ENCODE measurements at regions not wholly inside any gene's neighbourhood (a gene's known extent, or its start where the extent isn't known, plus 50 kb on each side); places are given as distances from the start of the nearest gene placed in this dataset.

GRCh38 chr3:81198216-81198615 is 563.2 kb downstream of the GBE1 start:
- CTCF ChIA-PET, result no interaction called here
- FAIRE-seq, result no peak

GRCh38 chr3:81197386-81197785 is 564.1 kb downstream of the GBE1 start:
- TF ChIP-seq NFE2L2 (conservative IDR thresholded peaks at IDR 0.05; ENCODE audit: low read length) (no peak), ZNF302 (CRISPR knock-in tag; IDR thresholded peaks at IDR 0.05) (no peak), REST (IDR thresholded peaks at IDR 0.05) (no peak), CHD2 (IDR thresholded peaks at IDR 0.05; ENCODE audit: low read length, partially characterized antibody) (no peak), HMGXB4 (CRISPR knock-in tag; IDR thresholded peaks at IDR 0.05; ENCODE audit: borderline replicate concordance) (no peak), POLR2A (IDR thresholded peaks at IDR 0.05; ENCODE audit: low read length) (no peak), HEYL (CRISPR knock-in tag; IDR thresholded peaks at IDR 0.05) (no peak), RFX5 (IDR thresholded peaks at IDR 0.05) (no peak), EHF (CRISPR knock-in tag; IDR thresholded peaks at IDR 0.05) (no peak), EP300 (IDR thresholded peaks at IDR 0.05) (no peak), FOSL2 (IDR thresholded peaks at IDR 0.05) (no peak), FOSL2 (CRISPR knock-in tag; IDR thresholded peaks at IDR 0.05) (no peak), SMC3 (IDR thresholded peaks at IDR 0.05) (no peak), HOXB5 (CRISPR knock-in tag; IDR thresholded peaks at IDR 0.05) (no peak), NPAS2 (CRISPR knock-in tag; IDR thresholded peaks at IDR 0.05; ENCODE audit: borderline replicate concordance) (no peak), ZSCAN20 (CRISPR knock-in tag; IDR thresholded peaks at IDR 0.05) (no peak)
- DNase-seq (ENCODE audit: low read depth in 1 of 2, low spot score in 1 of 2) (no peak), FAIRE-seq (no peak), ATAC-seq (no peak)
- WGBS (ENCODE audit: missing lambda C conversion rate), result 49% methylated on average over 3 of the region's 3 CpGs
- Histone ChIP-seq H3K4me2 (no peak overlapping the region), H3K4me1 (no peaks in the 10 kb centered on the region), H3K9me3 (no peaks in the 10 kb centered on the region), H3K27ac (no peak overlapping the region), H3K4me3 (no peak overlapping the region)
- POLR2A ChIA-PET, result no interaction called here
- CTCF ChIA-PET, result no interaction called here

More at GRCh38 chr3:81198216-81198615, 563.2 kb downstream of the GBE1 start:
- ATAC-seq, result no peak
- Histone ChIP-seq H3K4me1 (no peaks in the 10 kb centered on the region), H3K27ac (no peak overlapping the region), H3K4me3 (no peak overlapping the region), H3K9me3 (no peaks in the 10 kb centered on the region), H3K4me2 (no peak overlapping the region)
- 30% methylated on average over 3 of the region's 3 CpGs for WGBS (ENCODE audit: missing lambda C conversion rate)
- DNase-seq (ENCODE audit: low read depth in 1 of 2, low spot score in 1 of 2), result no peak
- POLR2A ChIA-PET, result no interaction called here
- TF ChIP-seq CHD2 (IDR thresholded peaks at IDR 0.05; ENCODE audit: low read length, partially characterized antibody), result no peak
- no peak for TF ChIP-seq NFE2L2 (conservative IDR thresholded peaks at IDR 0.05; ENCODE audit: low read length)
- no peak for TF ChIP-seq ZFP36 (IDR thresholded peaks at IDR 0.05; ENCODE audit: borderline replicate concordance, partially characterized antibody)
- TF ChIP-seq HDAC2 (IDR thresholded peaks at IDR 0.05), result no peak
- no peak for TF ChIP-seq REST (IDR thresholded peaks at IDR 0.05)
- no peak for TF ChIP-seq SMC3 (IDR thresholded peaks at IDR 0.05)
- no peak for TF ChIP-seq CBX8 (IDR thresholded peaks at IDR 0.05)
- no peak for TF ChIP-seq FOXS1 (CRISPR knock-in tag; IDR thresholded peaks at IDR 0.05)
- TF ChIP-seq PBX3 (IDR thresholded peaks at IDR 0.05), result no peak
- no peak for TF ChIP-seq HES2 (IDR thresholded peaks at IDR 0.05)
- no peak for TF ChIP-seq EHMT2 (IDR thresholded peaks at IDR 0.05; ENCODE audit: low read depth)
- TF ChIP-seq KDM5A (IDR thresholded peaks at IDR 0.05), result no peak
- no peak for TF ChIP-seq RAD21 (conservative IDR thresholded peaks at IDR 0.05 in 1 of 2, IDR thresholded peaks at IDR 0.05 in 1 of 2)
- no peak for TF ChIP-seq ZSCAN20 (CRISPR knock-in tag; IDR thresholded peaks at IDR 0.05)
- TF ChIP-seq EHF (CRISPR knock-in tag; IDR thresholded peaks at IDR 0.05), result no peak

All from A549 (cell line).